NB4 (cell line): ENCODE measurements at regions not wholly inside any gene's neighbourhood (a gene's known extent, or its start where the extent isn't known, plus 50 kb on each side); places are given as distances from the start of the nearest gene placed in this dataset.
A peak's percentile ranks its signal among the peaks of the same experiment; 100 is the strongest.

Source experiments
- DNase-seq: peaks from one replicate; pipeline ENCODE4 v3.0.0; 2010; ENCODE audit warnings: low read depth
- H3K4me3 ChIP-seq: one replicate; pipeline ENCODE4 v1.5.1; 2011; ENCODE audit warnings: mild to moderate bottlenecking, low read depth, low read length, moderate library complexity
- CTCF ChIP-seq: IDR thresholded peaks from one replicate; pipeline ENCODE4 v1.5.1; 2012; ENCODE audit warnings: low read depth, low read length
- MAX ChIP-seq: IDR thresholded peaks from 2 replicates; pipeline ENCODE4 v1.6.1; 2011; ENCODE audit warnings: low read depth, low read length
- MYC ChIP-seq: IDR thresholded peaks from 2 replicates; pipeline ENCODE4 v1.6.1; 2011; ENCODE audit warnings: low read depth, low read length
- POLR2A ChIP-seq: IDR thresholded peaks from 2 replicates; pipeline ENCODE4 v1.6.1; 2011; ENCODE audit warnings: mild to moderate bottlenecking; ENCODE audit not compliant: insufficient read length; ENCODE audit errors: extremely low read depth

GRCh38 chr4:123748806-123749205 is 352.2 kb downstream of the SPRY1 start:
- DNase-seq = peak; percentile 14
- TF ChIP-seq MAX (no peak), POLR2A (no peak), CTCF (no peak), MYC (no peak)
- H3K4me3 ChIP-seq = no peak overlapping the region

GRCh38 chr4:123749383-123749782 is 352.8 kb downstream of the SPRY1 start:
- no peak for TF ChIP-seq MYC
- TF ChIP-seq MAX = no peak
- no peak for TF ChIP-seq CTCF
- no peak for TF ChIP-seq POLR2A
- no peak for DNase-seq
- H3K4me3 ChIP-seq = no peak overlapping the region

GRCh38 chr4:123750044-123750443 is 353.4 kb downstream of the SPRY1 start:
- no peak for TF ChIP-seq CTCF
- TF ChIP-seq MAX = no peak
- TF ChIP-seq MYC = no peak
- TF ChIP-seq POLR2A = no peak
- no peak overlapping the region for H3K4me3 ChIP-seq
- DNase-seq = no peak

- no peak for DNase-seq
- no peak for TF ChIP-seq MYC
- no peak for TF ChIP-seq POLR2A
- no peak for TF ChIP-seq MAX
- no peak for TF ChIP-seq CTCF
- H3K4me3 ChIP-seq = no peak overlapping the region
Observed at GRCh38 chr4:123755655-123756054, 359.1 kb downstream of the SPRY1 start.

- H3K4me3 ChIP-seq = no peak overlapping the region
- DNase-seq = no peak
- TF ChIP-seq POLR2A = no peak
- no peak for TF ChIP-seq CTCF
- TF ChIP-seq MYC = no peak
- no peak for TF ChIP-seq MAX
Observed at GRCh38 chr4:123767806-123768205, 371.2 kb downstream of the SPRY1 start.

- H3K4me3 ChIP-seq = no peak overlapping the region
- TF ChIP-seq POLR2A = no peak
- TF ChIP-seq CTCF = no peak
- no peak for TF ChIP-seq MYC
- TF ChIP-seq MAX = no peak
- no peak for DNase-seq
Observed at GRCh38 chr4:123770884-123771283, 374.3 kb downstream of the SPRY1 start.
